BLaER1 treated with 17β-estradiol and CSF1 and Interleukin-3, amounts not matched to agents 10 nM and 100 nM (cell line): ENCODE measurements at regions not wholly inside any gene's neighbourhood (a gene's known extent, or its start where the extent isn't known, plus 50 kb on each side); places are given as distances from the start of the nearest gene placed in this dataset.

Source experiments
- H3K27ac ChIP-seq, 11 experiments: shearing (Covaris generic); formaldehyde crosslinking; 2 replicates each; pipeline ENCODE4 v1.8.1; 2022
- H3K27me3 ChIP-seq, 11 experiments: shearing (Covaris generic); formaldehyde crosslinking; 2 replicates each; pipeline ENCODE4 v1.8.1; 2022
- H3K36me3 ChIP-seq, 11 experiments: shearing (Covaris generic); formaldehyde crosslinking; 2 replicates each; pipeline ENCODE4 v1.8.1; 2022
- H3K4me1 ChIP-seq, 10 experiments: shearing (Covaris generic); formaldehyde crosslinking; 2 replicates each; pipeline ENCODE4 v1.8.1; 2022
- H3K4me2 ChIP-seq, 11 experiments: shearing (Covaris generic); formaldehyde crosslinking; 2 replicates each; pipeline ENCODE4 v1.8.1; 2022
- H3K4me3 ChIP-seq, 10 experiments: shearing (Covaris generic); formaldehyde crosslinking; 2 replicates each; pipeline ENCODE4 v1.8.1; 2022
- H3K9ac ChIP-seq, 11 experiments: shearing (Covaris generic); formaldehyde crosslinking; 2 replicates each; pipeline ENCODE4 v1.8.1; 2022
- H3K9me3 ChIP-seq, 11 experiments: shearing (Covaris generic); formaldehyde crosslinking; replicated peaks in 1 of 11; 2 replicates each; pipeline ENCODE4 v1.8.1; 2022
- H4K20me1 ChIP-seq, 11 experiments: shearing (Covaris generic); formaldehyde crosslinking; 2 replicates each; pipeline ENCODE4 v1.8.1; 2022
- Cebpa-rat ChIP-seq, 11 experiments: shearing (Covaris generic); IDR thresholded peaks; 2 replicates each; pipeline ENCODE4 v1.8.1; 2022

DNA sequence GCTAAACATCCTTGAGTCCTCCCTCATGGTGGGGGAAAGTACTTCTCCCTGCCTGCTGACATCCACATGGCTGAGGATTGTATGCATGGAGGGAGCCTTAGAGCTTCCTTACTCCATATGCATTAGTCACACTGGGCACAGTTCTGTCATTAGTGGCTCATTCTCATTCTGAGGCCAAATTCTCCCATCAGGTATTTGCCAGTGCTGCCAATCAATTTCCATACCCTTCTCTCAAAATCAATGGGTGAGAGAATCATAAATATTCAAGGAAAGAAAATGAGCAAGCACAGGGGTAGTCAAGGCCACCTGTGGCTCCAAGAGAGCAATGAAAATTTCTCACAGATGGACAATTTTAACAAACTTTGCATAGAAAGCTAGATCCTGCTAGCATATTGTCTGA, 422.6 kb upstream of the SETBP1 start:
- H3K9me3 ChIP-seq, result peaks cover 10 to 24% (median 17%) of the 10 kb centered on the region in 11 experiments
- TF ChIP-seq Cebpa-rat (IDR thresholded peaks at IDR 0.05), result no peak

DNA sequence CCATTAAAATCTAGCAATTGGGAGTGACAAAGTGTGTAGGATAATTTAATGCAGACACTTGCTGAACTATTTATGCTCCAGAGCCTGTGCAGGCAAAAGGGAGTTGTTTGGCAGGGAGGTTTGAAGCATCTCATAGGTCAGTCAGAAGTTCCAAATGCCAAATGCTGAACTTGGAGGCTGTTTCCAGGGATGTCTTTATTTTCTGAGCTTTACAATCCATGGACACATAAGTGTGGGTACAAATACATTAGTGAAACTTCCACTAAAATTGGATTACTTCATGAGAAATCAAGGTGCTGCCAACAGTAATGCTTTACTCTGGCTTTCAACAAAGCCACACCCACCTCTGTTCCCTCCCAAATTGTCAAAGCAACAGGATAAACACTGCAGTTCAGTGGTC, 422.1 kb upstream of the SETBP1 start:
- no peaks in the 10 kb centered on the region for H3K36me3 ChIP-seq
- H3K4me3 ChIP-seq, result no peak overlapping the region
- no peak overlapping the region for H3K9ac ChIP-seq
- TF ChIP-seq Cebpa-rat (IDR thresholded peaks at IDR 0.05), result no peak
- H3K4me1 ChIP-seq, result no peaks in the 10 kb centered on the region
- H3K4me2 ChIP-seq, result no peak overlapping the region
- H3K27me3 ChIP-seq, result no peaks in the 10 kb centered on the region
- no peak overlapping the region for H3K27ac ChIP-seq
- H4K20me1 ChIP-seq, result no peaks in the 10 kb centered on the region
- peaks cover 13 to 27% (median 20%) of the 10 kb centered on the region in 11 experiments for H3K9me3 ChIP-seq

More for the DNA sequence above, 422.6 kb upstream of the SETBP1 start:
- H3K4me3 ChIP-seq, result no peak overlapping the region
- H3K36me3 ChIP-seq, result no peaks in the 10 kb centered on the region
- no peaks in the 10 kb centered on the region for H4K20me1 ChIP-seq
- no peaks in the 10 kb centered on the region for H3K4me1 ChIP-seq
- no peak overlapping the region for H3K4me2 ChIP-seq
- H3K27me3 ChIP-seq, result no peaks in the 10 kb centered on the region
- no peak overlapping the region for H3K27ac ChIP-seq
- no peak overlapping the region for H3K9ac ChIP-seq

DNA sequence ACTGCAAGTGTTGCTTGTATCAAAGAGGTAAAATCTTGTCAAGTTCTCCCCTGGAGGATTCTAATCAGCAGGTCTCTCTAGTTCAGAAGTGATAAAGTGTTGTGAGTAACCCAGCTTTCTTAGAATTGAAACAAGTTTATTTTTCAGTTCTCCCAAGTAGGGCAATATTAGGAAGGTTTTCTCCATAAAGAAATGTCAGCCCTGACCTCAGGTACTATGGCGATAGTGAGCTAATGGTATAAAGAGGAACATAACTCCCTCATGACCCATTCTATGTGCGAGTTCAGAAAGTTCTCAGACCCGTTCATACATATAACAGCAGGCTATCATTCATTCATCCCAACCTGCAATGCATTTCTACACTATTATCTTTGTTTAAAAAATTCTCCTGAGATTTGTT, 421.1 kb upstream of the SETBP1 start:
- H3K27ac ChIP-seq, result no peak overlapping the region
- no peak overlapping the region for H3K4me3 ChIP-seq
- peaks cover 13 to 27% (median 21%) of the 10 kb centered on the region in 11 experiments for H3K9me3 ChIP-seq
- no peak overlapping the region for H3K9ac ChIP-seq
- no peaks in the 10 kb centered on the region for H4K20me1 ChIP-seq
- H3K4me1 ChIP-seq, result no peaks in the 10 kb centered on the region
- no peaks in the 10 kb centered on the region for H3K36me3 ChIP-seq
- TF ChIP-seq Cebpa-rat (IDR thresholded peaks at IDR 0.05), result no peak
- no peak overlapping the region for H3K4me2 ChIP-seq
- no peaks in the 10 kb centered on the region for H3K27me3 ChIP-seq

DNA sequence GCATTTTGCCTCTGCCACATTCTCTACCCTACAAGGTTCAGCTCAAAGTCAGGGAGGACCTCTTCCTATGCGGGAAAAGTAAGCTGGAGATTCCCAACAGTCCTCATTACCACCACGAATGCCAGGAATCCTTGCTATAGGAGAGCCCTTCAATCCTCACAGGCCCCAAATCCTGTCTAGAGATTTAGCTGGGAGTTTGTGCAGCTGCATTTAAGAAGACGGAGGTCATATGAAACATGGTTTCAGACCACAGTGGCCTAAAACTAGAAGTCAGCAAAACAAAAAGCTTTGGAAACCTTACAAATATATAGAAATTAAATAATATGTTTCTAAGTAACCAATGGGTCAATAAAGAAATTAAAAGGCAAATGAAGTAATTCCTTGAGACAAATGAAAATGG, 415.3 kb upstream of the SETBP1 start:
- no peaks in the 10 kb centered on the region for H3K27me3 ChIP-seq
- no peak overlapping the region for H3K9ac ChIP-seq
- H3K9me3 ChIP-seq, result peaks cover 13 to 24% (median 19%) of the 10 kb centered on the region in 11 experiments
- H3K4me3 ChIP-seq, result no peak overlapping the region
- no peaks in the 10 kb centered on the region for H4K20me1 ChIP-seq
- no peak overlapping the region for H3K4me2 ChIP-seq
- TF ChIP-seq Cebpa-rat (IDR thresholded peaks at IDR 0.05), result no peak
- H3K36me3 ChIP-seq, result no peaks in the 10 kb centered on the region
- H3K4me1 ChIP-seq, result no peaks in the 10 kb centered on the region
- H3K27ac ChIP-seq, result no peak overlapping the region

DNA sequence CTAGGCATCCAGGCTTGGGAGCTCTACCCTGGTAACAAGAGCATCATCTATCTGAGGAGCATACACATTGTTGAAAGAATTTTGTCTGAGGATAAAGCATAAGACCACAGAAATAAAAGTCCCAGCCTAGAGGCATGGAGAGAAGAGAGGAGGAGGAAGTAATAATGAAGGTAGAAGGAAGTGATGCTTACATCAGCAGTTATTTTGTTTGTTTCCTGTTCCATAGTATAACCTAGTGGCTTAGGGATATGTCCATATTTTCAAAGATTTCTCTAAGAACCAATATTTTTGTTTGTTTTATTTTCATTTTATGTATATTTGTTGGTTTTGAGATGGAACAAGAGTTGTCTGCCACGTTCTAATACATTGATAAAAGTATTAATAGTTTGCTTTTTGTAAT, 407.4 kb upstream of the SETBP1 start:
- no peaks in the 10 kb centered on the region for H4K20me1 ChIP-seq
- TF ChIP-seq Cebpa-rat (IDR thresholded peaks at IDR 0.05), result no peak

DNA sequence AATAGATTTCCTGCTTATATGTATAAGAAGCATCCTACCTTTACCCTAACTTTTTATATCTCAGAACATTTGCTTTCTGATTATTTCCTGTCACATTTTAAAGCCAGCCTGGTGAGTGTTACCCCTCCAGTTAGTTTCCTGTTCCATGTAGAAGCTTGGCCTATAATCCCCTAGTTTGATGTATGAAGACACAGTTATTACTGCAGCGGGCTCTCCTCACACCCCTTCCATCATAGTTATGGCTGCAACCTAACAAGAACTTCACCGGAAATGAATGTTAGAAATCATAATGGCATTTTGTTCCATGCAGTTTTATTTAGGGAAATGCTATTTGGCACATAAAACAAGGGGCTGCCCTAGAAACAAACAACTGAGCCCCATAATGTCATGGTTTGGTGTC, 400.2 kb upstream of the SETBP1 start:
- no peak for TF ChIP-seq Cebpa-rat (IDR thresholded peaks at IDR 0.05)
- no peaks in the 10 kb centered on the region for H3K9me3 ChIP-seq

More for the DNA sequence above, 407.4 kb upstream of the SETBP1 start:
- no peaks in the 10 kb centered on the region for H3K27me3 ChIP-seq
- no peaks in the 10 kb centered on the region for H3K4me1 ChIP-seq
- no peaks in the 10 kb centered on the region for H3K36me3 ChIP-seq
- no peak overlapping the region for H3K9ac ChIP-seq
- 0 out of 22 replicates have a peak overlapping the region, but pooled peaks of 1 of the 11 experiments have one; percentile 9 for H3K27ac ChIP-seq
- H3K4me2 ChIP-seq, result no peak overlapping the region
- no peak overlapping the region for H3K4me3 ChIP-seq
- H3K9me3 ChIP-seq, result no peaks in the 10 kb centered on the region

DNA sequence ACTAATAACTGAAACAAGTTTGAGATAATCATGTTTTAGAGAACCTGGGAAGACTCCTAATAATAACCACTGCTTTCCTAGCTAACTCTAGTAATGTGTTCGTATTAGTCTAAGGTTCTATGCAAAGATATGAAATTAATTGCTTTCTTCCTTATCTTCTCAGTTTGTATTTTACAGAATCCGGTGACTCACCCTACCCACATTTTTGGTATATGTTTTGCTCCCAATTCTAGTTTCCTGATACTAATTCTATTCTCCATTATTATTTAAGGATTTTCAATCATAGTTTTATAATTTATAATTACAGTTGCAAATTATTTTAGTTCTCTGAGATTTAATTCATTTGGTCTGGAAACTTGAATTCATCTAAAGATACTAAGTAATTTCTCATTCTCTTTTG, 394.6 kb upstream of the SETBP1 start:
- no peak for TF ChIP-seq Cebpa-rat (IDR thresholded peaks at IDR 0.05)
- Histone ChIP-seq H3K9me3 (no peaks in the 10 kb centered on the region), H3K4me3 (no peak overlapping the region), H3K27ac (no peak overlapping the region), H3K4me2 (no peak overlapping the region), H3K36me3 (no peaks in the 10 kb centered on the region), H3K9ac (no peak overlapping the region), H3K4me1 (no peaks in the 10 kb centered on the region), H3K27me3 (no peaks in the 10 kb centered on the region), H4K20me1 (no peaks in the 10 kb centered on the region)

More for the DNA sequence above, 400.2 kb upstream of the SETBP1 start:
- H3K9ac ChIP-seq, result no peak overlapping the region
- no peaks in the 10 kb centered on the region for H3K36me3 ChIP-seq
- no peak overlapping the region for H3K27ac ChIP-seq
- H3K4me1 ChIP-seq, result no peaks in the 10 kb centered on the region
- H3K4me2 ChIP-seq, result no peak overlapping the region
- H3K4me3 ChIP-seq, result no peak overlapping the region
- H3K27me3 ChIP-seq, result no peaks in the 10 kb centered on the region
- no peaks in the 10 kb centered on the region for H4K20me1 ChIP-seq

DNA sequence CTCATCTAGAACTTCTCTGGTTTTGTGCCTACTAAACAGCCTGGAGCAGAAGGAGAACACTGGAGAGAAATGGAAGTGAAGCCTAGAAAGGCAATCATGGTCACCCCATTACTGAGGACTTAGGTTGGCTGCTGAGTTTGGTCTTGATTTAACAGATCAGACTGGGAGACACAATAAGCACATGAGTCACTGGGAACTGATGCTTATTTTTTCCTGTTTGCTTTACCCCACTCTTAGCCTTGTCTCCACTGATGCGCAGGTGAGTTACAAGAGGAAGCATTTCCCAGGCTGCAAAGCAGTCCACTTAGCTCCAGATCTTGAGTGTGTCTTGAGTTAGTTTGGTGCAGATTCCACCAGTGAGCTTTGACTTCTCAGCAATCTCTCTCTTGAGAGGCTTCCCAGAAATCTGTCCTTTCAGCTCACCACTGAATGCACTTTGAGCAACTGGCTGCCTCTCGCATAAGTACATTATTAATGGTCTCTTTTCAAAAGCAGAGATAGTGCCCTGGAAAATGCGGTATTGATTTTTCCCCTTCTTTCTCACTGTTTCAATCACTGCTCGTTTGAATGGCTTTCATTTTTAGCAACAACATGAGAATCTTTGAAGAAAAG, 390.2 kb upstream of the SETBP1 start:
- TF ChIP-seq Cebpa-rat (IDR thresholded peaks at IDR 0.05), result no peak

DNA sequence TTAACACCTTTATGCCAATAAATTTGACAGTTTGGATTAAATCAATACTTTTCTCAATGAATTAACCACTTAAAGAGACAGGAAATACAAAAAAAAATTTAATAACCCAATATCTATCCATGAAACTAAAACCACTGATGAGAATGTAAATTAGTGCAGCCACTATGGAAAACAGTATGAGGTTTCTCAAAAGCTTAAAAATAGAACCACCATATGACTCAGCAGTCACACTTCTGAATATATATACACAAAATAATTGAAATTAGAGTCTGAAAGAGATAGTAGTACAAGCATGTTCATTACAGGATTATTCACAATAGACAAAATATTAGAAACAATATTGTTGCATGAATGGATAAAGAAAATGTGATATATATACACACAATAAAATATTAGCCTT, 382.1 kb upstream of the SETBP1 start:
- no peaks in the 10 kb centered on the region for H3K36me3 ChIP-seq
- no peaks in the 10 kb centered on the region for H4K20me1 ChIP-seq
- H3K9ac ChIP-seq, result no peak overlapping the region
- H3K4me2 ChIP-seq, result no peak overlapping the region
- H3K27me3 ChIP-seq, result no peaks in the 10 kb centered on the region
- 0 out of 22 replicates have a peak, but pooled peaks cover 0 to 5% (median 0%) of the 10 kb centered on the region in 11 experiments for H3K9me3 ChIP-seq
- H3K4me3 ChIP-seq, result no peak overlapping the region
- 0 out of 20 replicates have a peak, but pooled peaks cover 0 to 6% (median 0%) of the 10 kb centered on the region in 10 experiments for H3K4me1 ChIP-seq
- H3K27ac ChIP-seq, result no peak overlapping the region
- TF ChIP-seq Cebpa-rat (IDR thresholded peaks at IDR 0.05), result no peak

More for the DNA sequence above, 390.2 kb upstream of the SETBP1 start:
- Histone ChIP-seq H3K9ac (no peak overlapping the region), H3K4me1 (no peaks in the 10 kb centered on the region), H3K4me3 (no peak overlapping the region), H3K9me3 (no peaks in the 10 kb centered on the region), H3K27ac (no peak overlapping the region), H3K27me3 (no peaks in the 10 kb centered on the region), H3K4me2 (no peak overlapping the region), H3K36me3 (no peaks in the 10 kb centered on the region), H4K20me1 (no peaks in the 10 kb centered on the region)

DNA sequence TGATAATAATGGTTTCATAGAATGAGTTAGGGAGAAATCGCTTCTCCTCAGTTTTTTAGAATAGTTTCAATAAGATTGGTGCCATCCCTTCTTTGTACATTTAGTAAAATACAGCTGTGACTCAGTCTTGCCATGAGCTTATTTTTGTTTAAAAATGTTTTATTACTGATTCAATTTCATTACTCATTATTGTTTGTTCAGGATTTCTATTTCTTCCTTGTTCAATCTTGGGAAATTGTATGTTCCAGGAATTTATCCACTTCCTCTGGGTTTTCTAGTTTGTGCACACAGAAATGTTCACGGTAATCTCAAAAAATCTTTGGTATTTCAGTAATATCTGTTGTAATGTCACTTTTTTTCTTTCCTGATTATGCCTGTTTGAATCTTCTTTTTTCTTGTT, 371.5 kb upstream of the SETBP1 start:
- Histone ChIP-seq H4K20me1 (no peaks in the 10 kb centered on the region), H3K4me3 (no peak overlapping the region), H3K9ac (no peak overlapping the region), H3K4me2 (no peak overlapping the region), H3K27me3 (no peaks in the 10 kb centered on the region), H3K4me1 (no peaks in the 10 kb centered on the region), H3K27ac (no peak overlapping the region), H3K9me3 (peaks cover 0 to 11% (median 0%) of the 10 kb centered on the region in 11 experiments; a peak in 2 of 22 replicates), H3K36me3 (no peaks in the 10 kb centered on the region)
- no peak for TF ChIP-seq Cebpa-rat (IDR thresholded peaks at IDR 0.05)
